Karpas-422 (cell line): ENCODE measurements at regions not wholly inside any gene's neighbourhood (a gene's known extent, or its start where the extent isn't known, plus 50 kb on each side); places are given as distances from the start of the nearest gene placed in this dataset.

Source experiments
- DNase-seq: peaks from one replicate; pipeline ENCODE4 v3.0.0-alpha.2; 2015
- H2AFZ ChIP-seq: fragments of 200-600 bp; sonication (generic); 2 replicates; pipeline ENCODE4 v1.6.1; 2014; ENCODE audit warnings: antibody characterized with exemption, low read length, mixed read lengths
- H3K27ac ChIP-seq: fragments of 200-600 bp; sonication (generic); 2 replicates; pipeline ENCODE4 v1.5.1; 2014; ENCODE audit warnings: mild to moderate bottlenecking, low read length, moderate library complexity
- H3K27me3 ChIP-seq: fragments of 200-600 bp; sonication (generic); 2 replicates; pipeline ENCODE4 v1.6.1; 2014; ENCODE audit warnings: low read length, mixed read lengths
- H3K36me3 ChIP-seq: fragments of 200-600 bp; sonication (generic); 2 replicates; pipeline ENCODE4 v1.6.1; 2014; ENCODE audit warnings: low read length, mixed read lengths; ENCODE audit not compliant: insufficient read depth
- H3K4me1 ChIP-seq: fragments of 200-600 bp; sonication (generic); 2 replicates; pipeline ENCODE4 v1.6.1; 2014; ENCODE audit warnings: mild to moderate bottlenecking, low read length, mixed read lengths
- H3K4me2 ChIP-seq: fragments of 200-600 bp; sonication (generic); 2 replicates; pipeline ENCODE4 v1.6.1; 2014; ENCODE audit warnings: low read length, low read depth, mild to moderate bottlenecking; ENCODE audit not compliant: poor library complexity, severe bottlenecking
- H3K4me3 ChIP-seq: fragments of 200-600 bp; sonication (generic); 2 replicates; pipeline ENCODE4 v1.5.1; 2014; ENCODE audit warnings: mild to moderate bottlenecking, antibody characterized with exemption, low read length, mixed read lengths
- H3K79me2 ChIP-seq: fragments of 200-600 bp; sonication (generic); 2 replicates; pipeline ENCODE4 v1.6.1; 2014; ENCODE audit warnings: mild to moderate bottlenecking, low read length, mixed read lengths
- H3K9ac ChIP-seq: fragments of 200-600 bp; sonication (generic); 2 replicates; pipeline ENCODE4 v1.6.0; 2014; ENCODE audit warnings: low read length
- H3K9me2 ChIP-seq: fragments of 200-600 bp; sonication (generic), shearing (Covaris generic); replicated peaks from 2 replicates; pipeline ENCODE4 v1.6.0; 2014; ENCODE audit warnings: mild to moderate bottlenecking, low read length, moderate library complexity; ENCODE audit not compliant: insufficient read depth
- H3K9me3 ChIP-seq: fragments of 300-700, 200-600 bp; sonication (generic); 2 replicates; pipeline ENCODE4 v1.6.1; 2014; ENCODE audit warnings: low read length, mixed read lengths
- H4K20me1 ChIP-seq: fragments of 200-600 bp; sonication (generic); 2 replicates; pipeline ENCODE4 v1.6.1; 2014; ENCODE audit warnings: mild to moderate bottlenecking, antibody characterized with exemption, low read length, low read depth; ENCODE audit not compliant: insufficient read depth

- H3K4me1 ChIP-seq, result no peaks in the 10 kb centered on the region
- DNase-seq, result no peak
- no peak overlapping the region for H3K9ac ChIP-seq
- no peaks in the 10 kb centered on the region for H3K9me3 ChIP-seq
- H3K9me2 ChIP-seq, result no peaks in the 10 kb centered on the region
- no peak overlapping the region for H3K4me2 ChIP-seq
- no peaks in the 10 kb centered on the region for H3K79me2 ChIP-seq
- H3K27ac ChIP-seq, result no peak overlapping the region
- no peaks in the 10 kb centered on the region for H3K27me3 ChIP-seq
- H2AFZ ChIP-seq, result no peak overlapping the region
- no peaks in the 10 kb centered on the region for H4K20me1 ChIP-seq
- H3K36me3 ChIP-seq, result no peaks in the 10 kb centered on the region
- H3K4me3 ChIP-seq, result no peak overlapping the region
These were observed 230.8 kb upstream of the TBC1D5 start for GRCh38 chr3:17972959-17973906.

GRCh38 chr3:17972476-17972875 is 230.0 kb upstream of the TBC1D5 start:
- H3K27ac ChIP-seq, result no peak overlapping the region
- no peak for DNase-seq
- no peaks in the 10 kb centered on the region for H3K27me3 ChIP-seq
- H2AFZ ChIP-seq, result no peak overlapping the region
- no peak overlapping the region for H3K4me3 ChIP-seq
- no peak overlapping the region for H3K9ac ChIP-seq
- no peaks in the 10 kb centered on the region for H4K20me1 ChIP-seq
- no peaks in the 10 kb centered on the region for H3K79me2 ChIP-seq
- no peaks in the 10 kb centered on the region for H3K4me1 ChIP-seq
- H3K9me3 ChIP-seq, result no peaks in the 10 kb centered on the region
- no peak overlapping the region for H3K4me2 ChIP-seq
- no peaks in the 10 kb centered on the region for H3K9me2 ChIP-seq
- no peaks in the 10 kb centered on the region for H3K36me3 ChIP-seq

- Histone ChIP-seq H3K4me3 (no peak overlapping the region), H3K9me3 (no peaks in the 10 kb centered on the region), H2AFZ (no peak overlapping the region), H3K79me2 (no peaks in the 10 kb centered on the region), H3K4me1 (no peaks in the 10 kb centered on the region), H3K9ac (no peak overlapping the region), H3K27ac (no peak overlapping the region), H3K27me3 (no peaks in the 10 kb centered on the region), H3K9me2 (no peaks in the 10 kb centered on the region), H4K20me1 (no peaks in the 10 kb centered on the region), H3K36me3 (no peaks in the 10 kb centered on the region), H3K4me2 (no peak overlapping the region)
- no peak for DNase-seq
These were observed 229.6 kb upstream of the TBC1D5 start for GRCh38 chr3:17972030-17972429.

GRCh38 chr3:17969985-17970568 is 227.6 kb upstream of the TBC1D5 start:
- no peak overlapping the region for H3K27ac ChIP-seq
- no peaks in the 10 kb centered on the region for H3K4me1 ChIP-seq
- no peak overlapping the region for H3K4me2 ChIP-seq
- H3K36me3 ChIP-seq, result no peaks in the 10 kb centered on the region
- no peaks in the 10 kb centered on the region for H3K79me2 ChIP-seq
- no peak overlapping the region for H3K9ac ChIP-seq
- DNase-seq, result no peak
- H3K9me3 ChIP-seq, result no peaks in the 10 kb centered on the region
- no peaks in the 10 kb centered on the region for H4K20me1 ChIP-seq
- H3K4me3 ChIP-seq, result no peak overlapping the region
- no peaks in the 10 kb centered on the region for H3K27me3 ChIP-seq
- no peaks in the 10 kb centered on the region for H3K9me2 ChIP-seq
- no peak overlapping the region for H2AFZ ChIP-seq

GRCh38 chr3:17969244-17969643 is 226.8 kb upstream of the TBC1D5 start:
- Histone ChIP-seq H3K27ac (no peak overlapping the region), H3K4me1 (no peaks in the 10 kb centered on the region), H3K4me2 (no peak overlapping the region), H3K27me3 (no peaks in the 10 kb centered on the region), H3K79me2 (no peaks in the 10 kb centered on the region), H3K9me2 (no peaks in the 10 kb centered on the region), H3K36me3 (no peaks in the 10 kb centered on the region), H3K9ac (no peak overlapping the region), H4K20me1 (no peaks in the 10 kb centered on the region), H2AFZ (no peak overlapping the region), H3K4me3 (no peak overlapping the region), H3K9me3 (no peaks in the 10 kb centered on the region)
- peak; percentile 11 for DNase-seq

GRCh38 chr3:17967953-17968607 is 225.6 kb upstream of the TBC1D5 start:
- H3K9me3 ChIP-seq, result no peaks in the 10 kb centered on the region
- H3K27me3 ChIP-seq, result no peaks in the 10 kb centered on the region
- H3K27ac ChIP-seq, result no peak overlapping the region
- no peak overlapping the region for H3K4me3 ChIP-seq
- no peak overlapping the region for H3K4me2 ChIP-seq
- H3K9me2 ChIP-seq, result no peaks in the 10 kb centered on the region
- DNase-seq, result peak; percentile 26
- no peak overlapping the region for H2AFZ ChIP-seq
- H3K4me1 ChIP-seq, result no peaks in the 10 kb centered on the region
- H3K9ac ChIP-seq, result no peak overlapping the region
- H3K79me2 ChIP-seq, result no peaks in the 10 kb centered on the region
- H4K20me1 ChIP-seq, result no peaks in the 10 kb centered on the region
- no peaks in the 10 kb centered on the region for H3K36me3 ChIP-seq

GRCh38 chr3:17967111-17967510 is 224.7 kb upstream of the TBC1D5 start:
- Histone ChIP-seq H3K27me3 (no peaks in the 10 kb centered on the region), H3K4me2 (no peak overlapping the region), H3K9ac (no peak overlapping the region), H2AFZ (no peak overlapping the region), H3K27ac (no peak overlapping the region), H4K20me1 (no peaks in the 10 kb centered on the region), H3K79me2 (no peaks in the 10 kb centered on the region), H3K9me2 (no peaks in the 10 kb centered on the region), H3K9me3 (no peaks in the 10 kb centered on the region), H3K4me1 (no peaks in the 10 kb centered on the region), H3K36me3 (no peaks in the 10 kb centered on the region), H3K4me3 (no peak overlapping the region)
- peak; percentile 27 for DNase-seq

GRCh38 chr3:17965331-17965730 is 222.9 kb upstream of the TBC1D5 start:
- no peaks in the 10 kb centered on the region for H3K9me3 ChIP-seq
- H3K4me1 ChIP-seq, result no peaks in the 10 kb centered on the region
- no peak overlapping the region for H3K4me2 ChIP-seq
- H3K79me2 ChIP-seq, result no peaks in the 10 kb centered on the region
- H3K27ac ChIP-seq, result no peak overlapping the region
- no peaks in the 10 kb centered on the region for H3K27me3 ChIP-seq
- H2AFZ ChIP-seq, result no peak overlapping the region
- no peak overlapping the region for H3K9ac ChIP-seq
- no peak for DNase-seq
- no peaks in the 10 kb centered on the region for H3K36me3 ChIP-seq
- no peaks in the 10 kb centered on the region for H3K9me2 ChIP-seq
- H4K20me1 ChIP-seq, result no peaks in the 10 kb centered on the region
- H3K4me3 ChIP-seq, result no peak overlapping the region
